ENCODE measurements at regions not wholly inside any gene's neighbourhood (a gene's known extent, or its start where the extent isn't known, plus 50 kb on each side); places are given as distances from the start of the nearest gene placed in this dataset.

DNA sequence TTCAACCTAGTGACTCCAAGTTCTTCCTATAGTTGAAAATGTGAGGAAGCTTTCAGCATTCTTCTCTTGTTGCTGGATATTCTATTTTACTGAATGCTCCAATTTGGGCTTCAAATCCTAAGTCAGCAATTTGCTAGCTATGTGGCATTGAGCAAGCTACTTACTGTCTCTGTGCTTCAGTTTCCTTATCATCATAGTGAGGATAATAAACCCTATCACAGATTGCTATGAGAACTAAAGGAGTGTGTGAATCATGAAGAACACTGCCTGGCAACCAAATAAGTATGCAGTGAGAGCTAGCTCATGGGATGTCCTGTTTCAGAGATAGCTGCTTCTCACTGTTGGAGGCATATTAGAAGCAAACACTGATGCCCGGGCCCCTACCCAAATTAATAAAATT is 163.8 kb upstream of the CDIN1 start:
- ChIA-PET CTCF (interaction anchor here (1.4 kb wide), 1 partner anchor 9 kb away, joined by 3 read pairs; no protein-coding TSS in a partner anchor), RAD21 (ENCODE audit: unreplicated experiment) (no interaction called here), POLR2A (no interaction called here), SMC1A (ENCODE audit: uncharacterized antibody, unreplicated experiment) (no interaction called here)
- H3K9me3 ChIP-seq (replicated peaks; ENCODE audit: control insufficient read depth, insufficient read depth, low read length) = no peaks in the 10 kb centered on the region
- no peak overlapping the region for H3K4me2 ChIP-seq (ENCODE audit: control insufficient read depth, insufficient read depth)
- no peak for TF ChIP-seq CEBPB (IDR thresholded peaks at IDR 0.05; ENCODE audit: borderline replicate concordance in 1 of 2, low read depth in 2 of 2, low read length in 2 of 2)
- no peak for TF ChIP-seq EGR1 (IDR thresholded peaks at IDR 0.05; ENCODE audit: borderline replicate concordance in 1 of 2, low read depth in 2 of 2, low read length in 2 of 2)
- H4K20me1 ChIP-seq (ENCODE audit: control insufficient read depth, insufficient read depth) = no peaks in the 10 kb centered on the region
- no peak overlapping the region for H2AFZ ChIP-seq (ENCODE audit: control insufficient read depth, low read depth, low read length)
- H3K27me3 ChIP-seq (replicated peaks in 1 of 2; ENCODE audit: control insufficient read depth in 2 of 2, insufficient read depth in 2 of 2, low read length in 1 of 2) = no peaks in the 10 kb centered on the region
- intact Hi-C loops (cut with micrococcal nuclease; ENCODE audit: unreplicated experiment) = no loop called here
- in situ Hi-C loops (cut with MboI) = no loop called here
- no peaks in the 10 kb centered on the region for H3K79me2 ChIP-seq (ENCODE audit: control insufficient read depth, insufficient read depth, low read length)
- no peak overlapping the region for H3K4me3 ChIP-seq
- FAIRE-seq = no peak
- no peak for DNase-seq (ENCODE audit: low read depth, low spot score)
- H3K9ac ChIP-seq (ENCODE audit: control insufficient read depth, insufficient read depth, low read length) = no peak overlapping the region
- H3K4me1 ChIP-seq (ENCODE audit: control insufficient read depth, insufficient read depth, low read length) = no peaks in the 10 kb centered on the region
- ATAC-seq = no peak
- H3K36me3 ChIP-seq (ENCODE audit: control insufficient read depth in 2 of 2, insufficient read depth in 2 of 2, low read length in 1 of 2) = no peaks in the 10 kb centered on the region
- no peak overlapping the region for H3K27ac ChIP-seq (ENCODE audit: control insufficient read depth, insufficient read depth)
- 7% methylated on average over 1 of the region's 1 CpG for WGBS (ENCODE audit: insufficient coverage, insufficient replicate concordance, low lambda C conversion rate, missing lambda C conversion rate)
- no TSS peak for BruUV-seq (replicated peaks)

DNA sequence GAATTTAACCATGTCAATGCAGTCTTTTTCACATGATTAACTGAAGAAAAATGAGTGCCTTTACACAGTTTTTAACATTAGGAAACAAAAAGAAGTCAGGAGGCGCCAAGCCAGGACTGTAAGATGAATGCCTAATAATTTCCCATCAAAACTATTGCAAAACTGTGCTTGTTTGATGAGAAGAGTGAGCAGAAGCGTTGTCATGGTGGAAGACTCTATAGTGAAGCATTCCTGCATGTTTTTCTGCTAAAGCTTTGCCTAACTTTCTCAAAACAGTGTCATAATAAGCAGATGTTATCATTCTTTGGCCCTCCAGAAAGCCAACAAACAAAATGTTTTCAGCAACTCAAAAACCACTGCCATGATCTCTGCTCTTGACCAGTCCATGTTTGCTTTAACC is 156.8 kb upstream of the CDIN1 start:
- in situ Hi-C loops (cut with MboI) = no loop called here
- TF ChIP-seq ZNF384 (IDR thresholded peaks at IDR 0.05; ENCODE audit: borderline replicate concordance, low read depth, low read length) (no peak), FOXK2 (IDR thresholded peaks at IDR 0.05) (no peak), IKZF1 (conservative IDR thresholded peaks at IDR 0.05) (no peak), TAF1 (IDR thresholded peaks at IDR 0.05; ENCODE audit: borderline replicate concordance, low read depth, low read length) (no peak), PAX5 (IDR thresholded peaks at IDR 0.05; ENCODE audit: borderline replicate concordance, low read depth, low read length) (no peak)

More for the DNA sequence above, 156.8 kb upstream of the CDIN1 start:
- SMC1A ChIA-PET (ENCODE audit: uncharacterized antibody, unreplicated experiment) = no interaction called here
- RAD21 ChIA-PET (ENCODE audit: unreplicated experiment) = no interaction called here
- no peak overlapping the region for H3K9ac ChIP-seq (ENCODE audit: control insufficient read depth, insufficient read depth, low read length)
- DNase-seq (ENCODE audit: low read depth, low spot score) (no peak), ATAC-seq (no peak), FAIRE-seq (no peak)
- no peaks in the 10 kb centered on the region for H4K20me1 ChIP-seq (ENCODE audit: control insufficient read depth, insufficient read depth)
- POLR2A ChIA-PET = no interaction called here
- H3K4me1 ChIP-seq (ENCODE audit: control insufficient read depth, insufficient read depth, low read length) = no peaks in the 10 kb centered on the region
- 2% methylated on average over 2 of the region's 2 CpGs for WGBS (ENCODE audit: insufficient coverage, insufficient replicate concordance, low lambda C conversion rate, missing lambda C conversion rate)
- CTCF ChIA-PET = no interaction called here
- H3K4me3 ChIP-seq = no peak overlapping the region
- no peaks in the 10 kb centered on the region for H3K9me3 ChIP-seq (replicated peaks; ENCODE audit: control insufficient read depth, insufficient read depth, low read length)
- no TSS peak for BruUV-seq (replicated peaks)
- no peak overlapping the region for H3K4me2 ChIP-seq (ENCODE audit: control insufficient read depth, insufficient read depth)
- H3K36me3 ChIP-seq (ENCODE audit: control insufficient read depth in 2 of 2, insufficient read depth in 2 of 2, low read length in 1 of 2) = no peaks in the 10 kb centered on the region
- no peaks in the 10 kb centered on the region for H3K79me2 ChIP-seq (ENCODE audit: control insufficient read depth, insufficient read depth, low read length)
- no peak overlapping the region for H2AFZ ChIP-seq (ENCODE audit: control insufficient read depth, low read depth, low read length)
- H3K27me3 ChIP-seq (replicated peaks in 1 of 2; ENCODE audit: control insufficient read depth in 2 of 2, insufficient read depth in 2 of 2, low read length in 1 of 2) = no peaks in the 10 kb centered on the region
- no peak overlapping the region for H3K27ac ChIP-seq (ENCODE audit: control insufficient read depth, insufficient read depth)
- intact Hi-C loops (cut with micrococcal nuclease; ENCODE audit: unreplicated experiment) = loop anchor here (10.0 kb wide), 1 partner anchor 62 kb away; no protein-coding TSS in a partner anchor

Measured in GM12878 (cell line).